ENCODE measurements at regions not wholly inside any gene's neighbourhood (a gene's known extent, or its start where the extent isn't known, plus 50 kb on each side); places are given as distances from the start of the nearest gene placed in this dataset.

DNA sequence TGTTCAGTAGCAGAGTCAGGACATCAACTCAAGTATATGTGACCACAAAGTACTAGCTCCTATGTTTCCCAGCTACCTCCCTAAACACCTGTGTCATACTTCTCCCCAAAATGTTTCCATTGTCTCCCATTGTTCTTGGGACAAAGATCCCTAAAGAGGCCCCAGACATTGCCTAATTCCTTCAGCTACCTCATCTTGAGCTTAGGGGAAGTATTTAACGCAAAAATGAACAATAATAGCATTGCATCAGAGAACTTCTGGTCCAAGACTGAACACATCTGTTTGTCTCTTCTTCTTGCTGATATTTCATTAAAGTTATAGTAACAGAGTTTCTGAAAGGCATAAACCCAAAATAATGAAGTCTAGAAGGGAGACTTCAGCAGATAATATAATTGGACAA, 430.8 kb downstream of the MTRR start:
- Histone ChIP-seq H3K4me3 (ENCODE audit: low read depth in 2 of 2, low read length in 1 of 2) (no peak overlapping the region), H2AFZ (ENCODE audit: low read depth) (no peak overlapping the region), H3K9me3 (no peaks in the 10 kb centered on the region), H3K4me1 (ENCODE audit: control insufficient read depth in 1 of 2, insufficient read depth in 2 of 2, low read depth in 1 of 2, low read length in 1 of 2) (no peaks in the 10 kb centered on the region), H3K27me3 (ENCODE audit: insufficient read depth) (no peaks in the 10 kb centered on the region), H3K36me3 (replicated peaks in 1 of 2; ENCODE audit: control insufficient read depth in 1 of 2, insufficient read depth in 2 of 2, low read length in 1 of 2) (no peaks in the 10 kb centered on the region), H3K79me2 (ENCODE audit: insufficient read depth) (no peaks in the 10 kb centered on the region), H3K27ac (ENCODE audit: low read depth in 2 of 2, low read length in 1 of 2) (no peak overlapping the region), H3K9me2 (no peaks in the 10 kb centered on the region), H3K4me2 (no peak overlapping the region), H3F3A (replicated peaks; ENCODE audit: insufficient read depth) (no peaks in the 10 kb centered on the region), H3K9ac (no peak overlapping the region), H4K20me1 (ENCODE audit: insufficient read depth) (no peaks in the 10 kb centered on the region)
- TF ChIP-seq ELF1 (IDR thresholded peaks at IDR 0.05) (no peak), NFIC (IDR thresholded peaks at IDR 0.05; ENCODE audit: borderline replicate concordance) (no peak), FOXJ3 (CRISPR knock-in tag; IDR thresholded peaks at IDR 0.05) (no peak)
- no peak for DNase-seq
- 6% methylated on average over 1 of the region's 1 CpG for WGBS (ENCODE audit: low lambda C conversion rate)
- POLR2A ChIA-PET, result no interaction called here
- CTCF ChIA-PET, result interaction anchor here (0.8 kb wide), 1 partner anchor 37 kb away, joined by 3 read pairs; no protein-coding TSS in a partner anchor

DNA sequence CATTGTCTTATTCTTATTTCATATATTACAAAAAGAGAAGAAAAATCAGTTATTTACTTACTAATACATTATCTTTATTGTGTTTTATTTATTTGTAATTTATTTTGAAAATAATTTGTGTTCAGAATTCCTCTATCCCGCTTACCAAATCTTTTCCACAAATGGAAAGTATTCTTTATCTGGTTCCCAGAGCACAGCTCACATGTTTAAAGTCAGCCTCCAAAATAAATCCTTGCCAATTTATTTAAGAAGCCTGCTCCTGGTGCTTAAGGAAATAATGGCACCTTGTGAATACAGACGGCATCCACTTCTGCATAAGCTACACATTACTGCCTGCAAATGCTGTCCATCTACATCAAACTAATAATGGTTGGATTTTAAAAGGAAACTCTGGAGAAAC, 435.4 kb downstream of the MTRR start:
- DNase-seq, result no peak
- CTCF ChIA-PET, result interaction anchor here (1.3 kb wide), 1 partner anchor 36 kb away, joined by 3 read pairs; no protein-coding TSS in a partner anchor
- H3K9ac ChIP-seq, result no peak overlapping the region
- POLR2A ChIA-PET, result no interaction called here
- no peaks in the 10 kb centered on the region for H3K4me1 ChIP-seq (ENCODE audit: control insufficient read depth in 1 of 2, insufficient read depth in 2 of 2, low read depth in 1 of 2, low read length in 1 of 2)
- H4K20me1 ChIP-seq (ENCODE audit: insufficient read depth), result no peaks in the 10 kb centered on the region
- no peak overlapping the region for H3K4me2 ChIP-seq
- H3K27ac ChIP-seq (ENCODE audit: low read depth in 2 of 2, low read length in 1 of 2), result no peak overlapping the region
- WGBS (ENCODE audit: low lambda C conversion rate), result under 1% methylated on average over 2 of the region's 2 CpGs
- H3K9me2 ChIP-seq, result no peaks in the 10 kb centered on the region
- H2AFZ ChIP-seq (ENCODE audit: low read depth), result no peak overlapping the region
- no peaks in the 10 kb centered on the region for H3K36me3 ChIP-seq (replicated peaks in 1 of 2; ENCODE audit: control insufficient read depth in 1 of 2, insufficient read depth in 2 of 2, low read length in 1 of 2)
- H3F3A ChIP-seq (replicated peaks; ENCODE audit: insufficient read depth), result no peaks in the 10 kb centered on the region
- no peaks in the 10 kb centered on the region for H3K27me3 ChIP-seq (ENCODE audit: insufficient read depth)
- no peak overlapping the region for H3K4me3 ChIP-seq (ENCODE audit: low read depth in 2 of 2, low read length in 1 of 2)
- H3K9me3 ChIP-seq, result no peaks in the 10 kb centered on the region
- H3K79me2 ChIP-seq (ENCODE audit: insufficient read depth), result no peaks in the 10 kb centered on the region
- TF ChIP-seq SIN3A (IDR thresholded peaks at IDR 0.05; ENCODE audit: borderline replicate concordance, low read depth, low read length) (no peak), RAD21 (IDR thresholded peaks at IDR 0.05; ENCODE audit: low read length) (no peak), TEAD4 (IDR thresholded peaks at IDR 0.05; ENCODE audit: borderline replicate concordance, insufficient read depth) (no peak), TCF12 (IDR thresholded peaks at IDR 0.05) (no peak), SMC3 (IDR thresholded peaks at IDR 0.05; ENCODE audit: low read depth, low read length) (no peak), GATA2 (CRISPR knock-in tag; IDR thresholded peaks at IDR 0.05) (no peak), EP300 (IDR thresholded peaks at IDR 0.05; ENCODE audit: borderline replicate concordance in 1 of 2, low read depth in 1 of 2, low read length in 1 of 2) (no peak), FOSL2 (IDR thresholded peaks at IDR 0.05; ENCODE audit: borderline replicate concordance, low read depth) (no peak), POLR2AphosphoS5 (IDR thresholded peaks at IDR 0.05; ENCODE audit: low read depth, low read length) (no peak), RCOR1 (IDR thresholded peaks at IDR 0.05; ENCODE audit: low read length) (no peak), NFIC (IDR thresholded peaks at IDR 0.05; ENCODE audit: borderline replicate concordance) (no peak)
- TF ChIP-seq, protein P1, sequence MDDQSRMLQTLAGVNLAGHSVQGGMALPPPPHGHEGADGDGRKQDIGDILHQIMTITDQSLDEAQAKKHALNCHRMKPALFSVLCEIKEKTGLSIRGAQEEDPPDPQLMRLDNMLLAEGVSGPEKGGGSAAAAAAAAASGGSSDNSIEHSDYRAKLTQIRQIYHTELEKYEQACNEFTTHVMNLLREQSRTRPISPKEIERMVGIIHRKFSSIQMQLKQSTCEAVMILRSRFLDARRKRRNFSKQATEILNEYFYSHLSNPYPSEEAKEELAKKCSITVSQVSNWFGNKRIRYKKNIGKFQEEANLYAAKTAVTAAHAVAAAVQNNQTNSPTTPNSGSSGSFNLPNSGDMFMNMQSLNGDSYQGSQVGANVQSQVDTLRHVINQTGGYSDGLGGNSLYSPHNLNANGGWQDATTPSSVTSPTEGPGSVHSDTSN (IDR thresholded peaks at IDR 0.05), result no peak
- TF ChIP-seq, protein P2, sequence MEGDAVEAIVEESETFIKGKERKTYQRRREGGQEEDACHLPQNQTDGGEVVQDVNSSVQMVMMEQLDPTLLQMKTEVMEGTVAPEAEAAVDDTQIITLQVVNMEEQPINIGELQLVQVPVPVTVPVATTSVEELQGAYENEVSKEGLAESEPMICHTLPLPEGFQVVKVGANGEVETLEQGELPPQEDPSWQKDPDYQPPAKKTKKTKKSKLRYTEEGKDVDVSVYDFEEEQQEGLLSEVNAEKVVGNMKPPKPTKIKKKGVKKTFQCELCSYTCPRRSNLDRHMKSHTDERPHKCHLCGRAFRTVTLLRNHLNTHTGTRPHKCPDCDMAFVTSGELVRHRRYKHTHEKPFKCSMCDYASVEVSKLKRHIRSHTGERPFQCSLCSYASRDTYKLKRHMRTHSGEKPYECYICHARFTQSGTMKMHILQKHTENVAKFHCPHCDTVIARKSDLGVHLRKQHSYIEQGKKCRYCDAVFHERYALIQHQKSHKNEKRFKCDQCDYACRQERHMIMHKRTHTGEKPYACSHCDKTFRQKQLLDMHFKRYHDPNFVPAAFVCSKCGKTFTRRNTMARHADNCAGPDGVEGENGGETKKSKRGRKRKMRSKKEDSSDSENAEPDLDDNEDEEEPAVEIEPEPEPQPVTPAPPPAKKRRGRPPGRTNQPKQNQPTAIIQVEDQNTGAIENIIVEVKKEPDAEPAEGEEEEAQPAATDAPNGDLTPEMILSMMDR (IDR thresholded peaks at IDR 0.05), result no peak
- TF ChIP-seq, protein P3, sequence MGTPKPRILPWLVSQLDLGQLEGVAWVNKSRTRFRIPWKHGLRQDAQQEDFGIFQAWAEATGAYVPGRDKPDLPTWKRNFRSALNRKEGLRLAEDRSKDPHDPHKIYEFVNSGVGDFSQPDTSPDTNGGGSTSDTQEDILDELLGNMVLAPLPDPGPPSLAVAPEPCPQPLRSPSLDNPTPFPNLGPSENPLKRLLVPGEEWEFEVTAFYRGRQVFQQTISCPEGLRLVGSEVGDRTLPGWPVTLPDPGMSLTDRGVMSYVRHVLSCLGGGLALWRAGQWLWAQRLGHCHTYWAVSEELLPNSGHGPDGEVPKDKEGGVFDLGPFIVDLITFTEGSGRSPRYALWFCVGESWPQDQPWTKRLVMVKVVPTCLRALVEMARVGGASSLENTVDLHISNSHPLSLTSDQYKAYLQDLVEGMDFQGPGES (IDR thresholded peaks at IDR 0.05; ENCODE audit: low read depth, low read length), result no peak
- TF ChIP-seq, protein P4, sequence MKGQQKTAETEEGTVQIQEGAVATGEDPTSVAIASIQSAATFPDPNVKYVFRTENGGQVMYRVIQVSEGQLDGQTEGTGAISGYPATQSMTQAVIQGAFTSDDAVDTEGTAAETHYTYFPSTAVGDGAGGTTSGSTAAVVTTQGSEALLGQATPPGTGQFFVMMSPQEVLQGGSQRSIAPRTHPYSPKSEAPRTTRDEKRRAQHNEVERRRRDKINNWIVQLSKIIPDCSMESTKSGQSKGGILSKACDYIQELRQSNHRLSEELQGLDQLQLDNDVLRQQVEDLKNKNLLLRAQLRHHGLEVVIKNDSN (IDR thresholded peaks at IDR 0.05; ENCODE audit: borderline replicate concordance, low read depth), result no peak
- TF ChIP-seq, protein P5, sequence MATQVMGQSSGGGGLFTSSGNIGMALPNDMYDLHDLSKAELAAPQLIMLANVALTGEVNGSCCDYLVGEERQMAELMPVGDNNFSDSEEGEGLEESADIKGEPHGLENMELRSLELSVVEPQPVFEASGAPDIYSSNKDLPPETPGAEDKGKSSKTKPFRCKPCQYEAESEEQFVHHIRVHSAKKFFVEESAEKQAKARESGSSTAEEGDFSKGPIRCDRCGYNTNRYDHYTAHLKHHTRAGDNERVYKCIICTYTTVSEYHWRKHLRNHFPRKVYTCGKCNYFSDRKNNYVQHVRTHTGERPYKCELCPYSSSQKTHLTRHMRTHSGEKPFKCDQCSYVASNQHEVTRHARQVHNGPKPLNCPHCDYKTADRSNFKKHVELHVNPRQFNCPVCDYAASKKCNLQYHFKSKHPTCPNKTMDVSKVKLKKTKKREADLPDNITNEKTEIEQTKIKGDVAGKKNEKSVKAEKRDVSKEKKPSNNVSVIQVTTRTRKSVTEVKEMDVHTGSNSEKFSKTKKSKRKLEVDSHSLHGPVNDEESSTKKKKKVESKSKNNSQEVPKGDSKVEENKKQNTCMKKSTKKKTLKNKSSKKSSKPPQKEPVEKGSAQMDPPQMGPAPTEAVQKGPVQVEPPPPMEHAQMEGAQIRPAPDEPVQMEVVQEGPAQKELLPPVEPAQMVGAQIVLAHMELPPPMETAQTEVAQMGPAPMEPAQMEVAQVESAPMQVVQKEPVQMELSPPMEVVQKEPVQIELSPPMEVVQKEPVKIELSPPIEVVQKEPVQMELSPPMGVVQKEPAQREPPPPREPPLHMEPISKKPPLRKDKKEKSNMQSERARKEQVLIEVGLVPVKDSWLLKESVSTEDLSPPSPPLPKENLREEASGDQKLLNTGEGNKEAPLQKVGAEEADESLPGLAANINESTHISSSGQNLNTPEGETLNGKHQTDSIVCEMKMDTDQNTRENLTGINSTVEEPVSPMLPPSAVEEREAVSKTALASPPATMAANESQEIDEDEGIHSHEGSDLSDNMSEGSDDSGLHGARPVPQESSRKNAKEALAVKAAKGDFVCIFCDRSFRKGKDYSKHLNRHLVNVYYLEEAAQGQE (IDR thresholded peaks at IDR 0.05; ENCODE audit: low read depth, low read length), result no peak
- TF ChIP-seq, protein P6, sequence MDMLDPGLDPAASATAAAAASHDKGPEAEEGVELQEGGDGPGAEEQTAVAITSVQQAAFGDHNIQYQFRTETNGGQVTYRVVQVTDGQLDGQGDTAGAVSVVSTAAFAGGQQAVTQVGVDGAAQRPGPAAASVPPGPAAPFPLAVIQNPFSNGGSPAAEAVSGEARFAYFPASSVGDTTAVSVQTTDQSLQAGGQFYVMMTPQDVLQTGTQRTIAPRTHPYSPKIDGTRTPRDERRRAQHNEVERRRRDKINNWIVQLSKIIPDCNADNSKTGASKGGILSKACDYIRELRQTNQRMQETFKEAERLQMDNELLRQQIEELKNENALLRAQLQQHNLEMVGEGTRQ (IDR thresholded peaks at IDR 0.05; ENCODE audit: borderline replicate concordance, low read depth, low read length), result no peak

Measured in SK-N-SH (cell line).